WTC11 (cell line): ENCODE measurements at regions not wholly inside any gene's neighbourhood (a gene's known extent, or its start where the extent isn't known, plus 50 kb on each side); places are given as distances from the start of the nearest gene placed in this dataset.

Source experiments
- ATAC-seq: fragments of 200-7000 bp; cut with Tn5 transposase; 2 replicates; pipeline ENCODE4 v1.10.0; 2021; ENCODE audit warnings: mild to moderate bottlenecking, moderate library complexity
- CTCF ChIA-PET: fragments of 300-600 bp; sonication (Branson Sonifier 250); formaldehyde crosslinking; loops from one replicate; lab custom pipeline; 2021; ENCODE audit warnings: antibody characterized with exemption; lab: Charles Lee
- POLR2A ChIA-PET: fragments of 350-600 bp; sonication (Branson Sonifier 250); formaldehyde crosslinking; loops from one replicate; lab custom pipeline; 2021; ENCODE audit warnings: antibody characterized with exemption; lab: Charles Lee
- DNase-seq: peaks from one replicate; pipeline ENCODE4 v3.0.0; 2021; ENCODE audit warnings: low spot score
- H3K27ac Mint-ChIP-seq: 2 replicates; pipeline ENCODE4 v1.8.0; 2021; ENCODE audit warnings: mixed read lengths
- H3K27me3 Mint-ChIP-seq: 2 replicates; pipeline ENCODE4 v1.8.0; 2021; ENCODE audit warnings: low read depth, mild to moderate bottlenecking, moderate library complexity, mixed read lengths
- H3K36me3 Mint-ChIP-seq: 2 replicates; pipeline ENCODE4 v1.8.0; 2021; ENCODE audit warnings: mixed read lengths
- H3K4me1 Mint-ChIP-seq: 2 replicates; pipeline ENCODE4 v1.8.0; 2022; ENCODE audit warnings: mixed read lengths
- H3K4me3 Mint-ChIP-seq: 2 replicates; pipeline ENCODE4 v1.8.0; 2021; ENCODE audit warnings: mild to moderate bottlenecking, moderate library complexity, mixed read lengths
- H3K9me3 Mint-ChIP-seq: 2 replicates; pipeline ENCODE4 v1.8.0; 2021; ENCODE audit warnings: mixed read lengths
- ATF1 ChIP-seq: sonication (generic); formaldehyde crosslinking; IDR thresholded peaks from 2 replicates; pipeline ENCODE4 v1.8.1; 2023; ENCODE audit warnings: mild to moderate bottlenecking, moderate library complexity, missing genetic modification reagents
- HMGXB4 ChIP-seq: sonication (generic); formaldehyde crosslinking; IDR thresholded peaks from 2 replicates; pipeline ENCODE4 v1.8.1; 2023; ENCODE audit warnings: mild to moderate bottlenecking, moderate library complexity, missing genetic modification reagents
- JAZF1 ChIP-seq: fragments of 250-450 bp; sonication (Bioruptor Pico); IDR thresholded peaks from 2 replicates; pipeline ENCODE4 v1.9.0; 2021; ENCODE audit warnings: moderate library complexity, mild to moderate bottlenecking, inconsistent platforms
- PRDM15 ChIP-seq: sonication (generic); formaldehyde crosslinking; IDR thresholded peaks from 2 replicates; pipeline ENCODE4 v1.8.0; 2022; ENCODE audit warnings: missing genetic modification reagents
- PREB ChIP-seq: sonication (generic); formaldehyde crosslinking; IDR thresholded peaks from 2 replicates; pipeline ENCODE4 v1.8.1; 2022; ENCODE audit warnings: mild to moderate bottlenecking, missing genetic modification reagents, moderate library complexity, borderline replicate concordance
- RELA ChIP-seq: sonication (generic); formaldehyde crosslinking; IDR thresholded peaks from 2 replicates; pipeline ENCODE4 v1.8.1; 2022; ENCODE audit warnings: missing genetic modification reagents, mild to moderate bottlenecking, borderline replicate concordance
- RORB ChIP-seq: fragments of 250-450 bp; sonication (Bioruptor Pico); IDR thresholded peaks from 2 replicates; pipeline ENCODE4 v1.9.0; 2021; ENCODE audit warnings: mild to moderate bottlenecking
- SP1 ChIP-seq: sonication (generic); formaldehyde crosslinking; conservative IDR thresholded peaks from 2 replicates; pipeline ENCODE4 v1.8.1; 2022; ENCODE audit warnings: missing genetic modification reagents
- STAT6 ChIP-seq: sonication (generic); formaldehyde crosslinking; conservative IDR thresholded peaks from 2 replicates; pipeline ENCODE4 v1.8.1; 2023; ENCODE audit warnings: mild to moderate bottlenecking, low read depth, missing genetic modification reagents, moderate library complexity
- TCF7 ChIP-seq: sonication (generic); formaldehyde crosslinking; IDR thresholded peaks from 2 replicates; pipeline ENCODE4 v1.8.0; 2022; ENCODE audit warnings: mild to moderate bottlenecking, low read depth, missing genetic modification reagents, moderate library complexity
- TEAD1 ChIP-seq: sonication (generic); formaldehyde crosslinking; IDR thresholded peaks from 2 replicates; pipeline ENCODE4 v1.8.0; 2022; ENCODE audit warnings: mild to moderate bottlenecking, missing genetic modification reagents
- USF1 ChIP-seq: sonication (generic); formaldehyde crosslinking; IDR thresholded peaks from 2 replicates; pipeline ENCODE4 v1.8.0; 2022; ENCODE audit warnings: mild to moderate bottlenecking, missing genetic modification reagents
- ZNF219 ChIP-seq: sonication (generic); formaldehyde crosslinking; IDR thresholded peaks from 2 replicates; pipeline ENCODE4 v1.8.0; 2023; ENCODE audit warnings: missing genetic modification reagents, mild to moderate bottlenecking, borderline replicate concordance
- ZNF232 ChIP-seq: sonication (generic); formaldehyde crosslinking; IDR thresholded peaks from 2 replicates; pipeline ENCODE4 v1.8.0; 2022; ENCODE audit warnings: mild to moderate bottlenecking, missing genetic modification reagents
- ZNF425 ChIP-seq: fragments of 250-450 bp; sonication (Bioruptor Pico); conservative IDR thresholded peaks from 2 replicates; pipeline ENCODE4 v1.9.0; 2021; ENCODE audit warnings: mild to moderate bottlenecking

- TF ChIP-seq JAZF1 (CRISPR knock-in tag) (no peak), USF1 (CRISPR knock-in tag) (no peak), ZNF232 (no peak), RORB (CRISPR knock-in tag) (no peak), ATF1 (CRISPR knock-in tag) (no peak), TEAD1 (CRISPR knock-in tag) (no peak), SP1 (CRISPR knock-in tag) (no peak), PREB (CRISPR knock-in tag) (no peak), RELA (no peak), PRDM15 (CRISPR knock-in tag) (no peak), STAT6 (CRISPR knock-in tag) (no peak), TCF7 (CRISPR knock-in tag) (no peak), ZNF425 (CRISPR knock-in tag) (no peak), HMGXB4 (CRISPR knock-in tag) (no peak), ZNF219 (CRISPR knock-in tag) (no peak)
- no peaks in the 10 kb centered on the region for H3K4me1 Mint-ChIP-seq
- no peak overlapping the region for H3K4me3 Mint-ChIP-seq
- ATAC-seq (no peak), DNase-seq (no peak)
- peaks cover 15% of the 10 kb centered on the region for H3K9me3 Mint-ChIP-seq
- H3K27me3 Mint-ChIP-seq, result no peaks in the 10 kb centered on the region
- CTCF ChIA-PET, result no interaction called here
- peaks cover 8% of the 10 kb centered on the region; the same call in 1 of the 2 replicates for H3K36me3 Mint-ChIP-seq
- H3K27ac Mint-ChIP-seq, result no peak overlapping the region
- POLR2A ChIA-PET, result no interaction called here
Observed at GRCh38 chr9:32011049-32011448, 373.4 kb upstream of the ACO1 start.
